HepG2 (cell line): ENCODE measurements at regions not wholly inside any gene's neighbourhood (a gene's known extent, or its start where the extent isn't known, plus 50 kb on each side); places are given as distances from the start of the nearest gene placed in this dataset.
A peak's percentile ranks its signal among the peaks of the same experiment; 100 is the strongest.

Experiments used
- POLR2AphosphoS2 ChIP-seq: IDR thresholded peaks from 2 replicates; pipeline ENCODE4 v1.6.1; 2011; ENCODE audit warnings: low read depth, low read length, improper control_type of control experiment
- SP140L ChIP-seq: sonication (generic); formaldehyde crosslinking; IDR thresholded peaks from 2 replicates; pipeline ENCODE4 v1.4.0; 2020; ENCODE audit warnings: missing genetic modification reagents, borderline replicate concordance
- SRSF1 ChIP-seq: fragments of 200-400 bp; formaldehyde crosslinking; optimal IDR thresholded peaks from 2 replicates; pipeline ENCODE3; 2017; ENCODE audit warnings: mild to moderate bottlenecking, low read depth, low read length, moderate library complexity
- TARDBP ChIP-seq: sonication (generic); formaldehyde crosslinking; IDR thresholded peaks from 2 replicates; pipeline ENCODE4 v1.8.0; 2022; ENCODE audit warnings: mild to moderate bottlenecking, missing genetic modification reagents
- ZFP36L1 ChIP-seq: sonication (generic); formaldehyde crosslinking; IDR thresholded peaks from 2 replicates; pipeline ENCODE4 v1.8.0; 2022; ENCODE audit warnings: mild to moderate bottlenecking, missing genetic modification reagents, moderate library complexity
- ZFX ChIP-seq: sonication (generic); formaldehyde crosslinking; IDR thresholded peaks from 2 replicates; pipeline ENCODE4 v1.4.0; 2020; ENCODE audit warnings: mild to moderate bottlenecking, low read depth, missing genetic modification reagents, moderate library complexity
- ZNF549 ChIP-seq: sonication (generic); formaldehyde crosslinking; IDR thresholded peaks from 2 replicates; pipeline ENCODE4 v1.5.0; 2020; ENCODE audit warnings: missing genetic modification reagents
- ZNF569 ChIP-seq: sonication (generic); formaldehyde crosslinking; IDR thresholded peaks from 2 replicates; pipeline ENCODE4 v1.5.0; 2020; ENCODE audit warnings: mild to moderate bottlenecking, missing genetic modification reagents, moderate library complexity, borderline replicate concordance
- TF ChIP-seq, protein P1 (sequence below), 2 experiments: fragments of 450-650 bp in 1 of 2; sonication (generic) in 1 of 2; formaldehyde crosslinking in 1 of 2; IDR thresholded peaks; 2 replicates each; pipeline versions ENCODE4 v1.6.1 to v1.8.0; 2016 to 2022; ENCODE audit warnings: antibody characterized with exemption in 1 of 2, mild to moderate bottlenecking in 1 of 2, missing genetic modification reagents in 1 of 2
- TF ChIP-seq, protein P2 (sequence below): sonication (generic); formaldehyde crosslinking; IDR thresholded peaks from 2 replicates; pipeline ENCODE4 v1.9.0; 2021; ENCODE audit warnings: mild to moderate bottlenecking, missing genetic modification reagents
- TF ChIP-seq, protein P3 (sequence below): sonication (generic); formaldehyde crosslinking; conservative IDR thresholded peaks from 2 replicates; pipeline ENCODE4 v1.8.0; 2022; ENCODE audit warnings: missing genetic modification reagents

DNA sequence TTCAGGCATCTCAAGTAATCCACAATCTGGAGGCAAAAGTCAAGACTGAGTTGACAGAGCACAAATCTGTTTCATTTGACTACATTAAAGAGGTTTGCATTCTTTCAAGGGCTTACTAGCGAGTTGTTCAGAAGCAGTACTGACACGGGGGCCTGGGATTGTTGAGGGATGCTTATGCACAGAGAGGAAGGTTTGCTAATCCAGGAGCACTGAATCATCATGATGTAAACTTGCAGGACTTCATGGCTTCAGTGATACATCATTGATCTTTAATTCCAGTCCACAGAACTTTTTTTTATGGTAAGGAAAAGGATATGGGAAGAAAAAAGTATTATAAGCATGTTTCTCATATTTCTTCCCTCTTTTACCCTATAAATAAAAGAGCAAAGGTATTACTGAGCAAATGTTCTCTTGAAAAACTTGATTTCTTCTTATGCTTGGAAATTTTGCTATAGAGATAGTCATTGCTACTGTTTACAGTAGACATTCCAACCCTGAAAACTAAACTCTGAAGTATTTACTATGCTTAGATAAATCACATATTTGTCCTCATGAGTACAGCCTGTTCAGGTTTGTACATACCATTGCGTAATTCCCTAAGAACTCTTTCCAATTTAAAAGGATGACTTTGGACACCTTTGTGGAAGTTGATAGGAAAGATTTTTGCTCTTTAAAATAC is 65.8 kb upstream of the KPNA3 start (continued):
- TF ChIP-seq, protein P1, sequence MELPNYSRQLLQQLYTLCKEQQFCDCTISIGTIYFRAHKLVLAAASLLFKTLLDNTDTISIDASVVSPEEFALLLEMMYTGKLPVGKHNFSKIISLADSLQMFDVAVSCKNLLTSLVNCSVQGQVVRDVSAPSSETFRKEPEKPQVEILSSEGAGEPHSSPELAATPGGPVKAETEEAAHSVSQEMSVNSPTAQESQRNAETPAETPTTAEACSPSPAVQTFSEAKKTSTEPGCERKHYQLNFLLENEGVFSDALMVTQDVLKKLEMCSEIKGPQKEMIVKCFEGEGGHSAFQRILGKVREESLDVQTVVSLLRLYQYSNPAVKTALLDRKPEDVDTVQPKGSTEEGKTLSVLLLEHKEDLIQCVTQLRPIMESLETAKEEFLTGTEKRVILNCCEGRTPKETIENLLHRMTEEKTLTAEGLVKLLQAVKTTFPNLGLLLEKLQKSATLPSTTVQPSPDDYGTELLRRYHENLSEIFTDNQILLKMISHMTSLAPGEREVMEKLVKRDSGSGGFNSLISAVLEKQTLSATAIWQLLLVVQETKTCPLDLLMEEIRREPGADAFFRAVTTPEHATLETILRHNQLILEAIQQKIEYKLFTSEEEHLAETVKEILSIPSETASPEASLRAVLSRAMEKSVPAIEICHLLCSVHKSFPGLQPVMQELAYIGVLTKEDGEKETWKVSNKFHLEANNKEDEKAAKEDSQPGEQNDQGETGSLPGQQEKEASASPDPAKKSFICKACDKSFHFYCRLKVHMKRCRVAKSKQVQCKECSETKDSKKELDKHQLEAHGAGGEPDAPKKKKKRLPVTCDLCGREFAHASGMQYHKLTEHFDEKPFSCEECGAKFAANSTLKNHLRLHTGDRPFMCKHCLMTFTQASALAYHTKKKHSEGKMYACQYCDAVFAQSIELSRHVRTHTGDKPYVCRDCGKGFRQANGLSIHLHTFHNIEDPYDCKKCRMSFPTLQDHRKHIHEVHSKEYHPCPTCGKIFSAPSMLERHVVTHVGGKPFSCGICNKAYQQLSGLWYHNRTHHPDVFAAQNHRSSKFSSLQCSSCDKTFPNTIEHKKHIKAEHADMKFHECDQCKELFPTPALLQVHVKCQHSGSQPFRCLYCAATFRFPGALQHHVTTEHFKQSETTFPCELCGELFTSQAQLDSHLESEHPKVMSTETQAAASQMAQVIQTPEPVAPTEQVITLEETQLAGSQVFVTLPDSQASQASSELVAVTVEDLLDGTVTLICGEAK (IDR thresholded peaks at IDR 0.05): no peak
- TF ChIP-seq, protein P1 (CRISPR knock-in tag; IDR thresholded peaks at IDR 0.05): no peak
- no peak for TF ChIP-seq ZNF549 (CRISPR knock-in tag)
- peak; percentile 47; the same call in 1 of the 2 replicates for TF ChIP-seq TARDBP (CRISPR knock-in tag)
- TF ChIP-seq, protein P2, sequence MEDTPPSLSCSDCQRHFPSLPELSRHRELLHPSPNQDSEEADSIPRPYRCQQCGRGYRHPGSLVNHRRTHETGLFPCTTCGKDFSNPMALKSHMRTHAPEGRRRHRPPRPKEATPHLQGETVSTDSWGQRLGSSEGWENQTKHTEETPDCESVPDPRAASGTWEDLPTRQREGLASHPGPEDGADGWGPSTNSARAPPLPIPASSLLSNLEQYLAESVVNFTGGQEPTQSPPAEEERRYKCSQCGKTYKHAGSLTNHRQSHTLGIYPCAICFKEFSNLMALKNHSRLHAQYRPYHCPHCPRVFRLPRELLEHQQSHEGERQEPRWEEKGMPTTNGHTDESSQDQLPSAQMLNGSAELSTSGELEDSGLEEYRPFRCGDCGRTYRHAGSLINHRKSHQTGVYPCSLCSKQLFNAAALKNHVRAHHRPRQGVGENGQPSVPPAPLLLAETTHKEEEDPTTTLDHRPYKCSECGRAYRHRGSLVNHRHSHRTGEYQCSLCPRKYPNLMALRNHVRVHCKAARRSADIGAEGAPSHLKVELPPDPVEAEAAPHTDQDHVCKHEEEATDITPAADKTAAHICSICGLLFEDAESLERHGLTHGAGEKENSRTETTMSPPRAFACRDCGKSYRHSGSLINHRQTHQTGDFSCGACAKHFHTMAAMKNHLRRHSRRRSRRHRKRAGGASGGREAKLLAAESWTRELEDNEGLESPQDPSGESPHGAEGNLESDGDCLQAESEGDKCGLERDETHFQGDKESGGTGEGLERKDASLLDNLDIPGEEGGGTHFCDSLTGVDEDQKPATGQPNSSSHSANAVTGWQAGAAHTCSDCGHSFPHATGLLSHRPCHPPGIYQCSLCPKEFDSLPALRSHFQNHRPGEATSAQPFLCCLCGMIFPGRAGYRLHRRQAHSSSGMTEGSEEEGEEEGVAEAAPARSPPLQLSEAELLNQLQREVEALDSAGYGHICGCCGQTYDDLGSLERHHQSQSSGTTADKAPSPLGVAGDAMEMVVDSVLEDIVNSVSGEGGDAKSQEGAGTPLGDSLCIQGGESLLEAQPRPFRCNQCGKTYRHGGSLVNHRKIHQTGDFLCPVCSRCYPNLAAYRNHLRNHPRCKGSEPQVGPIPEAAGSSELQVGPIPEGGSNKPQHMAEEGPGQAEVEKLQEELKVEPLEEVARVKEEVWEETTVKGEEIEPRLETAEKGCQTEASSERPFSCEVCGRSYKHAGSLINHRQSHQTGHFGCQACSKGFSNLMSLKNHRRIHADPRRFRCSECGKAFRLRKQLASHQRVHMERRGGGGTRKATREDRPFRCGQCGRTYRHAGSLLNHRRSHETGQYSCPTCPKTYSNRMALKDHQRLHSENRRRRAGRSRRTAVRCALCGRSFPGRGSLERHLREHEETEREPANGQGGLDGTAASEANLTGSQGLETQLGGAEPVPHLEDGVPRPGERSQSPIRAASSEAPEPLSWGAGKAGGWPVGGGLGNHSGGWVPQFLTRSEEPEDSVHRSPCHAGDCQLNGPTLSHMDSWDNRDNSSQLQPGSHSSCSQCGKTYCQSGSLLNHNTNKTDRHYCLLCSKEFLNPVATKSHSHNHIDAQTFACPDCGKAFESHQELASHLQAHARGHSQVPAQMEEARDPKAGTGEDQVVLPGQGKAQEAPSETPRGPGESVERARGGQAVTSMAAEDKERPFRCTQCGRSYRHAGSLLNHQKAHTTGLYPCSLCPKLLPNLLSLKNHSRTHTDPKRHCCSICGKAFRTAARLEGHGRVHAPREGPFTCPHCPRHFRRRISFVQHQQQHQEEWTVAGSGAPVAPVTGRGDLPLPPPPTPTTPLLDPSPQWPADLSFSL (CRISPR knock-in tag): no peak
- TF ChIP-seq ZNF569: no peak
- no peak for TF ChIP-seq ZFP36L1 (CRISPR knock-in tag)
- TF ChIP-seq SRSF1: no peak
- TF ChIP-seq SP140L (CRISPR knock-in tag): no peak
- TF ChIP-seq POLR2AphosphoS2: no peak
- TF ChIP-seq ZFX: no peak
- TF ChIP-seq, protein P3, sequence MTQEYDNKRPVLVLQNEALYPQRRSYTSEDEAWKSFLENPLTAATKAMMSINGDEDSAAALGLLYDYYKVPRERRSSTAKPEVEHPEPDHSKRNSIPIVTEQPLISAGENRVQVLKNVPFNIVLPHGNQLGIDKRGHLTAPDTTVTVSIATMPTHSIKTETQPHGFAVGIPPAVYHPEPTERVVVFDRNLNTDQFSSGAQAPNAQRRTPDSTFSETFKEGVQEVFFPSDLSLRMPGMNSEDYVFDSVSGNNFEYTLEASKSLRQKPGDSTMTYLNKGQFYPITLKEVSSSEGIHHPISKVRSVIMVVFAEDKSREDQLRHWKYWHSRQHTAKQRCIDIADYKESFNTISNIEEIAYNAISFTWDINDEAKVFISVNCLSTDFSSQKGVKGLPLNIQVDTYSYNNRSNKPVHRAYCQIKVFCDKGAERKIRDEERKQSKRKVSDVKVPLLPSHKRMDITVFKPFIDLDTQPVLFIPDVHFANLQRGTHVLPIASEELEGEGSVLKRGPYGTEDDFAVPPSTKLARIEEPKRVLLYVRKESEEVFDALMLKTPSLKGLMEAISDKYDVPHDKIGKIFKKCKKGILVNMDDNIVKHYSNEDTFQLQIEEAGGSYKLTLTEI (CRISPR knock-in tag): no peak
